ENCODE measurements at regions not wholly inside any gene's neighbourhood (a gene's known extent, or its start where the extent isn't known, plus 50 kb on each side); places are given as distances from the start of the nearest gene placed in this dataset.

GRCh38 chr13:107275945-107276614 lies 708.1 kb upstream of the ARGLU1 start:
- no peaks in the 10 kb centered on the region for H3K27me3 ChIP-seq (ENCODE audit: control insufficient read depth, insufficient read depth, low read length)
- FAIRE-seq (peak; percentile 43), DNase-seq (ENCODE audit: low read depth) (peak; percentile 73)
- H3K4me3 ChIP-seq (ENCODE audit: low read depth, low read length): no peak overlapping the region
- H3K36me3 ChIP-seq (ENCODE audit: control insufficient read depth, insufficient read depth, low read length): no peaks in the 10 kb centered on the region
- no peak for TF ChIP-seq CTCF (IDR thresholded peaks at IDR 0.05; ENCODE audit: insufficient read depth, low read length, severe bottlenecking)

GRCh38 chr13:107275312-107275711 lies 707.4 kb upstream of the ARGLU1 start:
- no peak for TF ChIP-seq CTCF (IDR thresholded peaks at IDR 0.05; ENCODE audit: insufficient read depth, low read length, severe bottlenecking)
- DNase-seq (ENCODE audit: low read depth) (no peak), FAIRE-seq (no peak)
- no peaks in the 10 kb centered on the region for H3K36me3 ChIP-seq (ENCODE audit: control insufficient read depth, insufficient read depth, low read length)
- H3K4me3 ChIP-seq (ENCODE audit: low read depth, low read length): no peak overlapping the region
- H3K27me3 ChIP-seq (ENCODE audit: control insufficient read depth, insufficient read depth, low read length): no peaks in the 10 kb centered on the region

- H3K27me3 ChIP-seq (ENCODE audit: control insufficient read depth, insufficient read depth, low read length): no peaks in the 10 kb centered on the region
- H3K36me3 ChIP-seq (ENCODE audit: control insufficient read depth, insufficient read depth, low read length): no peaks in the 10 kb centered on the region
- H3K4me3 ChIP-seq (ENCODE audit: low read depth, low read length): no peak overlapping the region
- FAIRE-seq (no peak), DNase-seq (ENCODE audit: low read depth) (peak; percentile 18)
- no peak for TF ChIP-seq CTCF (IDR thresholded peaks at IDR 0.05; ENCODE audit: insufficient read depth, low read length, severe bottlenecking)
These were observed 703.3 kb upstream of the ARGLU1 start for GRCh38 chr13:107271227-107271626.

- Histone ChIP-seq H3K36me3 (ENCODE audit: control insufficient read depth, insufficient read depth, low read length) (no peaks in the 10 kb centered on the region), H3K27me3 (ENCODE audit: control insufficient read depth, insufficient read depth, low read length) (no peaks in the 10 kb centered on the region), H3K4me3 (ENCODE audit: low read depth, low read length) (no peak overlapping the region)
- peak; percentile 67 for DNase-seq (ENCODE audit: low read depth)
- no peak for TF ChIP-seq CTCF (IDR thresholded peaks at IDR 0.05; ENCODE audit: insufficient read depth, low read length, severe bottlenecking)
- no peak for FAIRE-seq
These were observed 698.7 kb upstream of the ARGLU1 start for GRCh38 chr13:107266657-107267056.

GRCh38 chr13:107258599-107259187 lies 690.8 kb upstream of the ARGLU1 start:
- DNase-seq (ENCODE audit: low read depth) (peak; percentile 82), FAIRE-seq (peak; percentile 99)
- Histone ChIP-seq H3K36me3 (ENCODE audit: control insufficient read depth, insufficient read depth, low read length) (no peaks in the 10 kb centered on the region), H3K27me3 (ENCODE audit: control insufficient read depth, insufficient read depth, low read length) (no peaks in the 10 kb centered on the region), H3K4me3 (ENCODE audit: low read depth, low read length) (no peak overlapping the region)
- no peak for TF ChIP-seq CTCF (IDR thresholded peaks at IDR 0.05; ENCODE audit: insufficient read depth, low read length, severe bottlenecking)

GRCh38 chr13:107254392-107254791 lies 686.5 kb upstream of the ARGLU1 start:
- DNase-seq (ENCODE audit: low read depth) (peak; percentile 13), FAIRE-seq (no peak)
- no peak for TF ChIP-seq CTCF (IDR thresholded peaks at IDR 0.05; ENCODE audit: insufficient read depth, low read length, severe bottlenecking)
- Histone ChIP-seq H3K27me3 (ENCODE audit: control insufficient read depth, insufficient read depth, low read length) (no peaks in the 10 kb centered on the region), H3K4me3 (ENCODE audit: low read depth, low read length) (no peak overlapping the region), H3K36me3 (ENCODE audit: control insufficient read depth, insufficient read depth, low read length) (no peaks in the 10 kb centered on the region)

Data from bronchial epithelial cell (primary cell).